SK-N-SH treated with all-trans-retinoic acid at 6 μM for 48 hours (cell line): ENCODE measurements at regions not wholly inside any gene's neighbourhood (a gene's known extent, or its start where the extent isn't known, plus 50 kb on each side); places are given as distances from the start of the nearest gene placed in this dataset.

Experiments used
- ATAC-seq: fragments of 200-7000 bp; cut with Tn5 transposase; 3 replicates; pipeline ENCODE4 v1.9.1; 2020; ENCODE audit warnings: mild to moderate bottlenecking, moderate library complexity
- BACH2 ChIP-seq: fragments of 250-450 bp; sonication (Bioruptor Pico); IDR thresholded peaks from 2 replicates; pipeline ENCODE4 v1.9.0; 2021; ENCODE audit warnings: mild to moderate bottlenecking, borderline replicate concordance
- CSDC2 ChIP-seq: fragments of 250-450 bp; sonication (Bioruptor Pico); IDR thresholded peaks from 2 replicates; pipeline ENCODE4 v1.5.0; 2020; ENCODE audit warnings: mild to moderate bottlenecking, moderate library complexity
- ESRRG ChIP-seq: fragments of 250-450 bp; sonication (Bioruptor Pico); IDR thresholded peaks from 2 replicates; pipeline ENCODE4 v1.6.1; 2021; ENCODE audit warnings: mild to moderate bottlenecking
- ISL1 ChIP-seq: fragments of 250-450 bp; sonication (Bioruptor Pico); IDR thresholded peaks from 2 replicates; pipeline ENCODE4 v2.1.2; 2022; ENCODE audit warnings: mild to moderate bottlenecking, moderate library complexity
- PATZ1 ChIP-seq: fragments of 250-450 bp; sonication (Bioruptor Pico); IDR thresholded peaks from 2 replicates; pipeline ENCODE4 v1.8.0; 2020; ENCODE audit warnings: mild to moderate bottlenecking, moderate library complexity, borderline replicate concordance
- PPARA ChIP-seq: fragments of 250-450 bp; sonication (Bioruptor Pico); IDR thresholded peaks from 2 replicates; pipeline ENCODE4 v1.5.0; 2020; ENCODE audit warnings: mild to moderate bottlenecking, borderline replicate concordance
- RARB ChIP-seq: fragments of 250-450 bp; sonication (Bioruptor Pico); IDR thresholded peaks from 2 replicates; pipeline ENCODE4 v1.8.0; 2021; ENCODE audit warnings: mild to moderate bottlenecking, moderate library complexity
- SNAI2 ChIP-seq: fragments of 250-450 bp; sonication (Bioruptor Pico); IDR thresholded peaks from 2 replicates; pipeline ENCODE4 v1.5.0; 2020; ENCODE audit warnings: mild to moderate bottlenecking, moderate library complexity
- TCF4 ChIP-seq: fragments of 250-450 bp; sonication (Bioruptor Pico); IDR thresholded peaks from 2 replicates; pipeline ENCODE4 v1.8.0; 2021; ENCODE audit warnings: mild to moderate bottlenecking, moderate library complexity, borderline replicate concordance
- TSHZ2 ChIP-seq: fragments of 250-450 bp; sonication (Bioruptor Pico); IDR thresholded peaks from 2 replicates; pipeline ENCODE4 v1.5.0; 2020; ENCODE audit warnings: mild to moderate bottlenecking, moderate library complexity
- ZC3H10 ChIP-seq: fragments of 250-450 bp; sonication (Bioruptor Pico); IDR thresholded peaks from 2 replicates; pipeline ENCODE4 v1.5.1; 2021; ENCODE audit warnings: mild to moderate bottlenecking, moderate library complexity
- ZFP3 ChIP-seq: fragments of 250-450 bp; sonication (Bioruptor Pico); IDR thresholded peaks from 2 replicates; pipeline ENCODE4 v1.5.0; 2020; ENCODE audit warnings: mild to moderate bottlenecking, moderate library complexity
- ZFP30 ChIP-seq: fragments of 450-650 bp; formaldehyde crosslinking; IDR thresholded peaks from 2 replicates; pipeline ENCODE4 v1.5.0; 2022; ENCODE audit warnings: mild to moderate bottlenecking, moderate library complexity
- ZNF70 ChIP-seq: fragments of 450-650 bp; formaldehyde crosslinking; IDR thresholded peaks from 2 replicates; pipeline ENCODE4 v1.5.0; 2020; ENCODE audit warnings: mild to moderate bottlenecking, moderate library complexity
- ZNF8 ChIP-seq: fragments of 450-650 bp; formaldehyde crosslinking; IDR thresholded peaks from 2 replicates; pipeline ENCODE4 v1.5.0; 2020; ENCODE audit warnings: mild to moderate bottlenecking, moderate library complexity
- TF ChIP-seq, protein P1 (sequence below): fragments of 250-450 bp; sonication (Bioruptor Pico); IDR thresholded peaks from 2 replicates; pipeline ENCODE4 v1.5.1; 2021; ENCODE audit warnings: mild to moderate bottlenecking, moderate library complexity
- TF ChIP-seq, protein P2 (sequence below): fragments of 250-450 bp; sonication (Bioruptor Pico); IDR thresholded peaks from 2 replicates; pipeline ENCODE4 v1.5.1; 2020; ENCODE audit warnings: low read depth, mild to moderate bottlenecking, moderate library complexity
- TF ChIP-seq, protein P3 (sequence below): fragments of 250-450 bp; sonication (Bioruptor Pico); IDR thresholded peaks from 2 replicates; pipeline ENCODE4 v1.8.0; 2021; ENCODE audit warnings: low read depth, mild to moderate bottlenecking, moderate library complexity, borderline replicate concordance

GRCh38 chr16:7805686-7806396 is 473.2 kb downstream of the RBFOX1 start (continued):
- TF ChIP-seq PATZ1 (CRISPR knock-in tag) (no peak), CSDC2 (CRISPR knock-in tag) (no peak), SNAI2 (CRISPR knock-in tag) (no peak)

DNA sequence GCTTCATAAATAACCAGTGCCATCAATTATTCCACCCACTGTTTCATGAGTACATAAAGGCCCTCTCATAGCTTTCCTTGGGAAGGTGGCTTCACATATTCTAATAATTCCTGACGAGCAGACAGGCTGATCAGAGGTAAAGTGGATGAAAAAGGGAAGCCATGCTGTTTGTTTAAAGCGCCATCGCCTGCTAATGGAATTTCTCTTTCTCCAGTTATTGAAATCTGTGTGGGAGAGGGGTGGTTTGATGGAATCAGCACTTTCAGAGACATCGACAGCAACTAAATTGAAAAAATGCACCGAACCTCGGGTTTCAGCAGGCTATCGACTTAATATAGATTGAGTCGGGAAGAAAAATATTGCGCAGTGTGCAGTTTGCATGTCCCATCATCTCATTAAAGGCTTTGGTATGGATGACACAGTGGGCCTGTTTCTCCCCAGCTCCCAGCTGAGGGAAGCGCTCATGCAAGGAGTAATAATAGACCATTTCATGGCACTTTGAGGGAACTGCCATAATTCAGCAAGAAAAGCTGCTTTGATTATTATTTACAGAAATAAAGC is 472.1 kb downstream of the RBFOX1 start:
- no peak for ATAC-seq
- TF ChIP-seq ISL1 = no peak
- TF ChIP-seq TCF4 = no peak
- TF ChIP-seq, protein P1, sequence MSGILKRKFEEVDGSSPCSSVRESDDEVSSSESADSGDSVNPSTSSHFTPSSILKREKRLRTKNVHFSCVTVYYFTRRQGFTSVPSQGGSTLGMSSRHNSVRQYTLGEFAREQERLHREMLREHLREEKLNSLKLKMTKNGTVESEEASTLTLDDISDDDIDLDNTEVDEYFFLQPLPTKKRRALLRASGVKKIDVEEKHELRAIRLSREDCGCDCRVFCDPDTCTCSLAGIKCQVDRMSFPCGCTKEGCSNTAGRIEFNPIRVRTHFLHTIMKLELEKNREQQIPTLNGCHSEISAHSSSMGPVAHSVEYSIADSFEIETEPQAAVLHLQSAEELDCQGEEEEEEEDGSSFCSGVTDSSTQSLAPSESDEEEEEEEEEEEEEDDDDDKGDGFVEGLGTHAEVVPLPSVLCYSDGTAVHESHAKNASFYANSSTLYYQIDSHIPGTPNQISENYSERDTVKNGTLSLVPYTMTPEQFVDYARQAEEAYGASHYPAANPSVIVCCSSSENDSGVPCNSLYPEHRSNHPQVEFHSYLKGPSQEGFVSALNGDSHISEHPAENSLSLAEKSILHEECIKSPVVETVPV (CRISPR knock-in tag) = no peak
- TF ChIP-seq, protein P2, sequence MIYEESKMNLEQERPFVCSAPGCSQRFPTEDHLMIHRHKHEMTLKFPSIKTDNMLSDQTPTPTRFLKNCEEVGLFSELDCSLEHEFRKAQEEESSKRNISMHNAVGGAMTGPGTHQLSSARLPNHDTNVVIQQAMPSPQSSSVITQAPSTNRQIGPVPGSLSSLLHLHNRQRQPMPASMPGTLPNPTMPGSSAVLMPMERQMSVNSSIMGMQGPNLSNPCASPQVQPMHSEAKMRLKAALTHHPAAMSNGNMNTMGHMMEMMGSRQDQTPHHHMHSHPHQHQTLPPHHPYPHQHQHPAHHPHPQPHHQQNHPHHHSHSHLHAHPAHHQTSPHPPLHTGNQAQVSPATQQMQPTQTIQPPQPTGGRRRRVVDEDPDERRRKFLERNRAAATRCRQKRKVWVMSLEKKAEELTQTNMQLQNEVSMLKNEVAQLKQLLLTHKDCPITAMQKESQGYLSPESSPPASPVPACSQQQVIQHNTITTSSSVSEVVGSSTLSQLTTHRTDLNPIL (CRISPR knock-in tag) = no peak
- TF ChIP-seq SNAI2 (CRISPR knock-in tag) = no peak
- TF ChIP-seq ZC3H10 = no peak
- no peak for TF ChIP-seq RARB (CRISPR knock-in tag)
- no peak for TF ChIP-seq ZFP30 (CRISPR knock-in tag)
- TF ChIP-seq CSDC2 (CRISPR knock-in tag) = no peak

- TF ChIP-seq ESRRG (CRISPR knock-in tag) (no peak), TSHZ2 (CRISPR knock-in tag) (no peak), ZC3H10 (no peak), ZFP30 (CRISPR knock-in tag) (no peak), TCF4 (no peak)
- ATAC-seq = no peak
Measured at GRCh38 chr16:7792346-7792745, 459.7 kb downstream of the RBFOX1 start.

GRCh38 chr16:7791028-7791590 is 458.5 kb downstream of the RBFOX1 start:
- no peak for ATAC-seq

DNA sequence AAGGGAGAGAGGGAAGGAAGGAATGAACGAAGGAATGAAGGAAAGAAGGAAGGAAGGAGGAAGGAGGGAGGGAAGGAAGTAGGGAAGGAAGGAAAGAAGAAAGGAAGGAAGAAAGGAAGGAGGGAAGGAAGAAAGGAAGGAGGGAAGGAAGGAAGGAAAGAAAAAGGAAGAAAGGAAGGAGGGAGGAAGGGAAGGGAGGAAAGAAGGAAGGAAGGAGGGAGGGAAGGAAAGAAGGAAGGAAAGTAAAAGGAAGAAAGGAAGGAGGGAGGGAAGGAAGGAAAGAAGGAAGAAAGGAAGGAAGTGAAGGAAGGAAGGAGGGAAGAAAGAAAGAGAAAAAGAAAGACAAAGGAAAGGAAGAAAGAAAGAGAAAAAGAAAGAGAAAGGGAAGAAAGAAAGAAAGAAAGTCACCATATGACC is 442.4 kb downstream of the RBFOX1 start:
- no peak for ATAC-seq
- TF ChIP-seq BACH2 (CRISPR knock-in tag) (no peak), RARB (CRISPR knock-in tag) (no peak)

More at GRCh38 chr16:7791028-7791590, 458.5 kb downstream of the RBFOX1 start:
- TF ChIP-seq TCF4 = no peak
- TF ChIP-seq ZNF8 = no peak
- TF ChIP-seq ZFP30 (CRISPR knock-in tag) = no peak
- TF ChIP-seq CSDC2 (CRISPR knock-in tag) = no peak
- no peak for TF ChIP-seq ZFP3 (CRISPR knock-in tag)
- no peak for TF ChIP-seq PPARA (CRISPR knock-in tag)
- no peak for TF ChIP-seq ESRRG (CRISPR knock-in tag)

- ATAC-seq = no peak
- TF ChIP-seq ZNF70 (CRISPR knock-in tag) = no peak
- TF ChIP-seq, protein P2 (CRISPR knock-in tag) = no peak
- TF ChIP-seq, protein P3, sequence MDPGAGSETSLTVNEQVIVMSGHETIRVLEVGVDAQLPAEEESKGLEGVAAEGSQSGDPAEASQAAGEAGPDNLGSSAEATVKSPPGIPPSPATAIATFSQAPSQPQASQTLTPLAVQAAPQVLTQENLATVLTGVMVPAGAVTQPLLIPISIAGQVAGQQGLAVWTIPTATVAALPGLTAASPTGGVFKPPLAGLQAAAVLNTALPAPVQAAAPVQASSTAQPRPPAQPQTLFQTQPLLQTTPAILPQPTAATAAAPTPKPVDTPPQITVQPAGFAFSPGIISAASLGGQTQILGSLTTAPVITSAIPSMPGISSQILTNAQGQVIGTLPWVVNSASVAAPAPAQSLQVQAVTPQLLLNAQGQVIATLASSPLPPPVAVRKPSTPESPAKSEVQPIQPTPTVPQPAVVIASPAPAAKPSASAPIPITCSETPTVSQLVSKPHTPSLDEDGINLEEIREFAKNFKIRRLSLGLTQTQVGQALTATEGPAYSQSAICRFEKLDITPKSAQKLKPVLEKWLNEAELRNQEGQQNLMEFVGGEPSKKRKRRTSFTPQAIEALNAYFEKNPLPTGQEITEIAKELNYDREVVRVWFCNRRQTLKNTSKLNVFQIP (CRISPR knock-in tag) = no peak
- no peak for TF ChIP-seq RARB (CRISPR knock-in tag)
- TF ChIP-seq TSHZ2 (CRISPR knock-in tag) = no peak
Measured at GRCh38 chr16:7772722-7773121, 440.1 kb downstream of the RBFOX1 start.
